Prostate gland (tissue), 2 donors: ENCODE measurements at regions not wholly inside any gene's neighbourhood (a gene's known extent, or its start where the extent isn't known, plus 50 kb on each side); places are given as distances from the start of the nearest gene placed in this dataset.

Experiments
- CTCF ChIP-seq, 4 experiments: fragments of 200-600 bp in 2 of 4; fragments of 450-650 bp in 2 of 4; sonication (generic) in 2 of 4; IDR thresholded peaks; 1 replicate in 3 of 4; 2 replicates in 1 of 4; pipeline ENCODE4 v1.5.1; 2016 to 2019; ENCODE audit warnings: antibody characterized with exemption in 4 of 4, mild to moderate bottlenecking in 2 of 4, moderate library complexity in 2 of 4
- POLR2A ChIP-seq: fragments of 450-650 bp; IDR thresholded peaks from one replicate; pipeline ENCODE4 v1.6.1; 2016; ENCODE audit warnings: antibody characterized with exemption, mild to moderate bottlenecking
- POLR2AphosphoS5 ChIP-seq: sonication (generic); formaldehyde crosslinking; IDR thresholded peaks from one replicate; pipeline ENCODE4 v1.6.1; 2017; ENCODE audit warnings: antibody characterized with exemption

- no peak for TF ChIP-seq CTCF (IDR thresholded peaks at IDR 0.05)
- TF ChIP-seq POLR2AphosphoS5: no peak
- no peak for TF ChIP-seq POLR2A
These were observed 171.0 kb downstream of the TFAP2C start for GRCh38 chr20:56800088-56800487.
